ENCODE measurements at regions not wholly inside any gene's neighbourhood (a gene's known extent, or its start where the extent isn't known, plus 50 kb on each side); places are given as distances from the start of the nearest gene placed in this dataset.

- peaks cover 6% of the 10 kb centered on the region for H3K4me1 Mint-ChIP-seq (ENCODE audit: low read depth)
- H3K36me3 Mint-ChIP-seq (ENCODE audit: insufficient read depth): no peaks in the 10 kb centered on the region
- H3K9me3 Mint-ChIP-seq (ENCODE audit: low read depth): peaks cover 3% of the 10 kb centered on the region
- no peak overlapping the region for H3K27ac Mint-ChIP-seq
- H3K27me3 Mint-ChIP-seq: no peaks in the 10 kb centered on the region
- no peak for DNase-seq (ENCODE audit: low spot score, unreplicated experiment)
- no peak overlapping the region for H3K4me3 Mint-ChIP-seq (ENCODE audit: low read depth)
- TF ChIP-seq CTCF (IDR thresholded peaks at IDR 0.05; ENCODE audit: unreplicated experiment): no peak
Measured at GRCh38 chr14:61153431-61153830, 127.7 kb downstream of the TMEM30B start.

- H3K27ac Mint-ChIP-seq: no peak overlapping the region
- TF ChIP-seq CTCF (IDR thresholded peaks at IDR 0.05; ENCODE audit: unreplicated experiment): no peak
- H3K36me3 Mint-ChIP-seq (ENCODE audit: insufficient read depth): no peaks in the 10 kb centered on the region
- H3K4me1 Mint-ChIP-seq (ENCODE audit: low read depth): peaks cover 6% of the 10 kb centered on the region
- no peaks in the 10 kb centered on the region for H3K27me3 Mint-ChIP-seq
- no peak for DNase-seq (ENCODE audit: low spot score, unreplicated experiment)
- peaks cover 3% of the 10 kb centered on the region for H3K9me3 Mint-ChIP-seq (ENCODE audit: low read depth)
- H3K4me3 Mint-ChIP-seq (ENCODE audit: low read depth): no peak overlapping the region
Measured at GRCh38 chr14:61152851-61153364, 128.2 kb downstream of the TMEM30B start.

- no peak for DNase-seq (ENCODE audit: low spot score, unreplicated experiment)
- no peak for TF ChIP-seq CTCF (IDR thresholded peaks at IDR 0.05; ENCODE audit: unreplicated experiment)
- Mint-ChIP-seq H3K4me3 (ENCODE audit: low read depth) (no peak overlapping the region), H3K9me3 (ENCODE audit: low read depth) (peaks cover 3% of the 10 kb centered on the region), H3K4me1 (ENCODE audit: low read depth) (peaks cover 6% of the 10 kb centered on the region), H3K27me3 (no peaks in the 10 kb centered on the region), H3K36me3 (ENCODE audit: insufficient read depth) (no peaks in the 10 kb centered on the region), H3K27ac (no peak overlapping the region)
Measured at GRCh38 chr14:61151251-61151650, 129.9 kb downstream of the TMEM30B start.

- no peak overlapping the region for H3K27ac Mint-ChIP-seq
- peaks cover 6% of the 10 kb centered on the region for H3K4me1 Mint-ChIP-seq (ENCODE audit: low read depth)
- peaks cover 3% of the 10 kb centered on the region for H3K9me3 Mint-ChIP-seq (ENCODE audit: low read depth)
- H3K36me3 Mint-ChIP-seq (ENCODE audit: insufficient read depth): no peaks in the 10 kb centered on the region
- H3K27me3 Mint-ChIP-seq: no peaks in the 10 kb centered on the region
- TF ChIP-seq CTCF (IDR thresholded peaks at IDR 0.05; ENCODE audit: unreplicated experiment): no peak
- no peak overlapping the region for H3K4me3 Mint-ChIP-seq (ENCODE audit: low read depth)
- DNase-seq (ENCODE audit: low spot score, unreplicated experiment): no peak
Measured at GRCh38 chr14:61150851-61151250, 130.3 kb downstream of the TMEM30B start.

GRCh38 chr14:61149896-61150295 is 131.2 kb downstream of the TMEM30B start:
- peaks cover 6% of the 10 kb centered on the region for H3K4me1 Mint-ChIP-seq (ENCODE audit: low read depth)
- H3K4me3 Mint-ChIP-seq (ENCODE audit: low read depth): no peak overlapping the region
- H3K27ac Mint-ChIP-seq: no peak overlapping the region
- H3K9me3 Mint-ChIP-seq (ENCODE audit: low read depth): peaks cover 8% of the 10 kb centered on the region
- DNase-seq (ENCODE audit: low spot score, unreplicated experiment): no peak
- H3K36me3 Mint-ChIP-seq (ENCODE audit: insufficient read depth): no peaks in the 10 kb centered on the region
- H3K27me3 Mint-ChIP-seq: no peaks in the 10 kb centered on the region
- no peak for TF ChIP-seq CTCF (IDR thresholded peaks at IDR 0.05; ENCODE audit: unreplicated experiment)

Measured in progenitor cell of endocrine pancreas (in vitro differentiated cells).